Stimulated activated naive B cell treated with anti-CD40 and anti-IgM and Interleukin-4, amounts not matched to agents 10 μg/mL and 1 μg/mL and 100 μg/mL, for 72 hours (primary cell): ENCODE measurements at regions not wholly inside any gene's neighbourhood (a gene's known extent, or its start where the extent isn't known, plus 50 kb on each side); places are given as distances from the start of the nearest gene placed in this dataset.
A peak's percentile ranks its signal among the peaks of the same experiment; 100 is the strongest.

ENCODE experiments used
- ATAC-seq, 2 donors: fragments of 150-1000 bp; cut with Tn5 transposase; replicated peaks; 2 replicates each; pipeline ENCODE4 v1.10.0; 2021; ENCODE audit warnings: moderate library complexity in 1 of 2
- DNase-seq: peaks from one replicate; pipeline ENCODE4 v3.0.0; 2021
- H3K27ac Mint-ChIP-seq: one replicate; pipeline ENCODE4 v1.8.0; 2022; ENCODE audit warnings: mild to moderate bottlenecking, mixed read lengths
- H3K27me3 Mint-ChIP-seq, 2 donors: one replicate each; pipeline ENCODE4 v1.8.0; 2022; ENCODE audit warnings: mixed read lengths in 2 of 2
- H3K36me3 Mint-ChIP-seq, 2 donors: one replicate each; pipeline ENCODE4 v1.8.0; 2022; ENCODE audit warnings: mixed read lengths in 2 of 2, mild to moderate bottlenecking in 1 of 2
- H3K4me1 Mint-ChIP-seq, 2 donors: one replicate each; pipeline ENCODE4 v1.8.0; 2022; ENCODE audit warnings: mixed read lengths in 2 of 2, mild to moderate bottlenecking in 1 of 2
- H3K4me3 Mint-ChIP-seq, 2 donors: one replicate each; pipeline ENCODE4 v1.8.0; 2022; ENCODE audit warnings: mild to moderate bottlenecking in 2 of 2, mixed read lengths in 2 of 2, moderate library complexity in 1 of 2
- H3K9me3 Mint-ChIP-seq, 2 donors: one replicate each; pipeline ENCODE4 v1.8.0; 2022; ENCODE audit warnings: mixed read lengths in 2 of 2, mild to moderate bottlenecking in 1 of 2

GRCh38 chr12:102746963-102747362, 170.1 kb downstream of the PAH start:
- no peak overlapping the region for H3K27ac Mint-ChIP-seq

DNA sequence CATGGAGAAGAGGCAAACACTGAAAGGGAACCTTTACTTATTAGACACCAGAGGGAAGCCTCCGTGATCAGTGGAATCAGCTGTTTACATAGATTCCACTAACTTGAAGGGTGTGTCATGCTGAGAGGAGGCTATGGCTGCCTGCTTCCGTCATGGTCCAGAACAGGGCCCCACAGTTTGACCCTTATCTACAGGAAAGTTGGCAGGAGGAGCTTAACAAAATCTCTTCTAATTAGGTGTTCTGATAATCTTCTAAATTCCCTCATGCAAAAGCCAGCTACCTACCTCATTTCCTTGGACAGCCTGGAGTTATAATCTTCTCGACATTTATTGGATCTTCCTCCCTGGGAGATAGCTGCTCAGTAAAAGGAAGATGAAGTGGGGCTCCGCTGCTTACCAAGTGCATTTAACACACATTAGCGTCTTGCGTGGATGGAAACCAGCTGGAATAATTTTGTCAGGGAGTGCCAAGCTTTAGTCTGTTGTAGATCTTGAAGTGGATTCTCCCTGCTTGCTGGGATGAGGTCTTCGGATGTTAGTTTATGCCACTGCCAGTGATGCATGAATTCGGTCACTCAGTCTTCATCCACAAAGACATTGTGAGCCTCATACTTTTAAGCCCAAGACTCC, 171.0 kb downstream of the PAH start:
- H3K4me1 Mint-ChIP-seq, result peaks cover 0 to 2% of the 10 kb centered on the region in 2 donors
- DNase-seq (no peak), ATAC-seq (no peak)
- H3K36me3 Mint-ChIP-seq, result no peaks in the 10 kb centered on the region
- no peak overlapping the region for H3K4me3 Mint-ChIP-seq
- H3K27me3 Mint-ChIP-seq, result peaks cover 5 to 10% of the 10 kb centered on the region in 2 donors
- peaks cover 5% of the 10 kb centered on the region in 2 donors for H3K9me3 Mint-ChIP-seq
- no peak overlapping the region for H3K27ac Mint-ChIP-seq

More at GRCh38 chr12:102746963-102747362, 170.1 kb downstream of the PAH start:
- Mint-ChIP-seq H3K36me3 (no peaks in the 10 kb centered on the region), H3K27me3 (peaks cover 5 to 15% of the 10 kb centered on the region in 2 donors), H3K4me1 (peaks cover 0 to 2% of the 10 kb centered on the region in 2 donors), H3K4me3 (no peak overlapping the region), H3K9me3 (peaks cover 5% of the 10 kb centered on the region in 2 donors)
- DNase-seq, result no peak
- ATAC-seq, result no peak

GRCh38 chr12:102741196-102741595, 175.8 kb downstream of the PAH start:
- no peak for DNase-seq
- Mint-ChIP-seq H3K27ac (no peak overlapping the region), H3K36me3 (peaks cover 0 to 3% of the 10 kb centered on the region in 2 donors), H3K9me3 (peaks cover 4 to 5% of the 10 kb centered on the region in 2 donors), H3K27me3 (peaks cover 0 to 10% of the 10 kb centered on the region in 2 donors), H3K4me3 (no peak overlapping the region), H3K4me1 (no peaks in the 10 kb centered on the region)
- ATAC-seq, result no peak

- H3K4me3 Mint-ChIP-seq, result no peak overlapping the region
- DNase-seq (no peak), ATAC-seq (no peak)
- peaks cover 5% of the 10 kb centered on the region in 2 donors for H3K9me3 Mint-ChIP-seq
- no peak overlapping the region for H3K27ac Mint-ChIP-seq
- H3K36me3 Mint-ChIP-seq, result peaks cover 0 to 3% of the 10 kb centered on the region in 2 donors
- H3K4me1 Mint-ChIP-seq, result peaks cover under 1 to 2% of the 10 kb centered on the region in 2 donors
- H3K27me3 Mint-ChIP-seq, result peaks cover 0 to 4% of the 10 kb centered on the region in 2 donors
Measured at GRCh38 chr12:102740141-102740955, 176.7 kb downstream of the PAH start.

DNA sequence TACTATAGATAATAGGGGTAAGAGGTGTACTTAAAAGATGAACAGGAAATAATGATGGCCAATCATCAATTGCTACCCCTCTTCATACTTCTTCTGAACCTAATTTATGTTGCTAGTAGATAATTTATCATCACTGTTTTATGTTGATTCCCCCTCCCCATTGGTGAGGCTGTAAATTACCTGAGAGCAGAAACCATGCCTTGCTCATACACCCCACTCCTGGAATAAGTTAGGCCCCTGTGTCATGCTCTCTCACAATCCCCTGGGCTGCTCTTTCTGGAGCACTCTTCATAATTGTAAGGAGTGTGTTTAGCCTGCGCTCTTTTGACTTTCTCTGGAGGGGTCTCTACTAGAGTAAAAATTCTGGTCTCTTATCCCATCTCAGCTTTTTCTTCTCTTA, 180.7 kb downstream of the PAH start:
- Mint-ChIP-seq H3K4me1 (peaks cover 2 to 8% of the 10 kb centered on the region in 2 donors), H3K27ac (no peak overlapping the region), H3K36me3 (peaks cover 0 to 3% of the 10 kb centered on the region in 2 donors), H3K4me3 (no peak overlapping the region), H3K27me3 (no peaks in the 10 kb centered on the region), H3K9me3 (peaks cover 5% of the 10 kb centered on the region in 2 donors)
- ATAC-seq (no peak), DNase-seq (no peak)

DNA sequence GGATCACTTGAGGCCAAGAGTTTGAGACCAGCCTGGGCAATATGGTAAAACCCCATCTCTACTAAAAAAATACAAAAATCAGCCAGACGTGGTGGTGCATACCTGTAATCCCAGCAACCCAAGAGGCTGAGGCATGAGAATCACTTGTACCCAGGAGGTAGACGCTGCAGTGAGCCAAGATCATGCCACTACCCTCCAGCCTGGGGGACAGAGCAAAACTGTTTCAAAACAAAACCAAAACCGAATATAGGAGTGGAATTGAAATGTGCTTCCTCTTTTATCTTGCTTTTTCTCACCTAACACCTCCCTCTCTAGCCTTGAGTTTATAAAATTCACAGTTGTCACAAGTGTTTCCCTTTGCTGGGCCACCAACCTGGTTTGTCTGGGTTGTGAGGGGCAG, 181.9 kb downstream of the PAH start:
- H3K36me3 Mint-ChIP-seq, result peaks cover 0 to 3% of the 10 kb centered on the region in 2 donors
- ATAC-seq (peak; percentile 87 to 90), DNase-seq (peak; percentile 9)
- peak overlapping the region in 1 of 2 donors; percentile 60 for H3K4me3 Mint-ChIP-seq
- H3K9me3 Mint-ChIP-seq, result peaks cover 5 to 6% of the 10 kb centered on the region in 2 donors
- H3K27me3 Mint-ChIP-seq, result no peaks in the 10 kb centered on the region
- peak overlapping the region; percentile 63 for H3K27ac Mint-ChIP-seq
- H3K4me1 Mint-ChIP-seq, result peaks cover 2 to 8% of the 10 kb centered on the region in 2 donors

DNA sequence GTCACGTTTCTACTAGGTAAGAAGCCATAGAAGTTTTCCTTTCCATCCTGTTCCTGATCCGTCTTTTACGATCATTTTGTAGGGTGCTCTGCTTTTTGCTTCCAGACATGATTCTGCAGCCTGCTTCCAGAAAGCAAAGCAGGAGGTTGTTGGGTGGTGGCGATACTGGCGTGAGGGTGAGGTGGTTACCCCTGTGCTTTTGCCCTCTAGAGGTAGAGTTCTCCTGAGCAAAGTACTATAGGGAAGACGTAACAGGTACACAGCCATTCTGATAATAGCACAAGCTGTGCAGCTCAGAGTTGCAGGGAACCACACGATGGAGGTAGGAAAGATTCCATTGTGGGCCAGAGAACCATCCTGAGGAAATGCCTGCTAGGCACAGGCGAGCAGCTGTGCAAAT, 186.0 kb downstream of the PAH start:
- Mint-ChIP-seq H3K9me3 (peaks cover 0 to 1% of the 10 kb centered on the region in 2 donors), H3K4me1 (peaks cover 13 to 35% of the 10 kb centered on the region in 2 donors), H3K4me3 (no peak overlapping the region), H3K27ac (no peak overlapping the region), H3K27me3 (no peaks in the 10 kb centered on the region), H3K36me3 (no peaks in the 10 kb centered on the region)
- DNase-seq, result no peak
- ATAC-seq, result no peak

DNA sequence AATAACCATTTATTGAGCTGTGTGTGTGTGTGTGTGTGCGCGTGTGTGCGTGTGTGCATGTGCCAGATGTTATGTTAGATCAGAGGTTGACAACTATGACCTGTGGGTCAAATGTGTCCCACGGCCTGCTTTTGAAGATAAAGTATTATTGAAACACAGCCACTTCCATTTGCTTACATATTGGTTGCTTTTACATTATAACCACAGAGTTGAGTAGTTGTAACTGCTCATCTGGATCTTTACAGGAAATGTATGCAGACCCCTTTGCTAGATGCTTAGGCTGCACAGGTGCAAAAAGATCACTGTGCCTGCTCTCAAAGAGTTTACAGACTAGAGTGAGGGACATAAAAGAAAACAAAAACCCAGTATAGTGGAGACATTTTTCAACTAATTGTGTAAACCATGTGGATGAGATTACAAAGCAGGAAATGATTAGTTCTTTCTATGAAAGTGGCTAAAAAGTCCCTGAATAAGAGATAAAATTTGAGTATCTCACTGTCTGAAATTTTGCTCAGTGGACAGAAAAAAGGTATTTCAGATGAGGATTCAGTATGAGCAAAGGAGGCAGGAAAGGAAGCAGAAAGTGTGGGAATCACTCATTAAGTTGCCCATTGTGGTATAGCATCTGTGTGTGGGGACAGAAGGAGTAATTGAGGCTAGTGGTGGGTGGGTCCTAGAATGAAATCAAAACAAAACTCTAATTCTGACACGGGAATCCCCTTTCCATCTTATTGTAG, 188.4 kb downstream of the PAH start:
- DNase-seq, result no peak
- H3K4me3 Mint-ChIP-seq, result no peak overlapping the region
- peaks cover 0 to 1% of the 10 kb centered on the region in 2 donors for H3K9me3 Mint-ChIP-seq
- no peak overlapping the region for H3K27ac Mint-ChIP-seq
- ATAC-seq, result peak; percentile 69 to 76
- H3K4me1 Mint-ChIP-seq, result peaks cover 11 to 27% of the 10 kb centered on the region in 2 donors
- no peaks in the 10 kb centered on the region for H3K36me3 Mint-ChIP-seq
- H3K27me3 Mint-ChIP-seq, result no peaks in the 10 kb centered on the region

DNA sequence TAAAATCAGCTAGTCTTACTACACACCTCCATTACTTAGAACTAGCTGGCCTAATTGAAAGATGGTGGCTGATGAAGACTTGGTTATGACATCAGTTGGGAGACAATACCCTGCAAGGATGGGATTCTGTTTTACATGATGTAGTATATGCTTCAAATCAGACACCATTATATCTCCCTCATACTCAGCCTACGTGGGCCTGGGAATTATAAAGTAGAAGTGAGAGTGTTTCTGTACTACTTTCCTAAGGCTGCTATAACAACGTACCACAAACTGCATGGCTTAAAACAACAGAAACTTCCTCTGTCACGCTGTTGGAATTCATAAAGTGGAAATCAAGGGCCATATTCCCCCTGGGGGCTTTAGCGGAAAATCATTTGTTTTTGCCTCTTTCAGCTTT, 190.4 kb downstream of the PAH start:
- H3K4me3 Mint-ChIP-seq, result no peak overlapping the region
- H3K4me1 Mint-ChIP-seq, result peaks cover 11 to 27% of the 10 kb centered on the region in 2 donors
- peaks cover 0 to 1% of the 10 kb centered on the region in 2 donors for H3K9me3 Mint-ChIP-seq
- H3K27ac Mint-ChIP-seq, result no peak overlapping the region
- ATAC-seq, result peak; percentile 64 to 65
- H3K36me3 Mint-ChIP-seq, result no peaks in the 10 kb centered on the region
- DNase-seq, result no peak
- H3K27me3 Mint-ChIP-seq, result peaks cover 0 to 5% of the 10 kb centered on the region in 2 donors

DNA sequence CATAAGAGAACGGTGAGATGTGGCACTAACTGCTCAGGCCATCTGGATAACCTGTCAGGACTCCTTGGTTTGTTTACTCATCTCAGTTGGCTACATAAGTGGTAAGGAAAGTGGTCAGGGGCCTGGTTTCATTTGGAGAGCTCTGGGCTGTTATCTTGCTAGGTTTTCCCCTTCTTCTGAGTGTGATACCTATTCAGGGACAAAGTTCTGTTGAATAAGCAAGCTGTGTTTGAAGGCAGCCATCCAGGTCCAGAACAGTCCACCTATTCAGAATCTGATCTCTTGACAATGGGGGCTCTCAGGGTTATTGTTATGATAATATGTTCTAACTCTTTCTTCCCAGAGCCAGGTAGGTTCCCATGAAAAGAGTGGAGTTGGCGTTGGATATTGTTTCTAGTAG, 194.9 kb downstream of the PAH start:
- Mint-ChIP-seq H3K9me3 (no peaks in the 10 kb centered on the region), H3K27me3 (peaks cover 0 to 5% of the 10 kb centered on the region in 2 donors), H3K4me1 (peaks cover 2 to 8% of the 10 kb centered on the region in 2 donors), H3K27ac (no peak overlapping the region), H3K4me3 (no peak overlapping the region), H3K36me3 (no peaks in the 10 kb centered on the region)
- ATAC-seq, result no peak
- no peak for DNase-seq

GRCh38 chr12:102708108-102708507, 208.9 kb downstream of the PAH start:
- ATAC-seq (no peak), DNase-seq (no peak)
- no peaks in the 10 kb centered on the region for H3K9me3 Mint-ChIP-seq
- H3K27me3 Mint-ChIP-seq, result peaks cover 14 to 20% of the 10 kb centered on the region in 2 donors
- H3K4me1 Mint-ChIP-seq, result no peaks in the 10 kb centered on the region
- H3K27ac Mint-ChIP-seq, result no peak overlapping the region
- no peak overlapping the region for H3K4me3 Mint-ChIP-seq
- H3K36me3 Mint-ChIP-seq, result no peaks in the 10 kb centered on the region

DNA sequence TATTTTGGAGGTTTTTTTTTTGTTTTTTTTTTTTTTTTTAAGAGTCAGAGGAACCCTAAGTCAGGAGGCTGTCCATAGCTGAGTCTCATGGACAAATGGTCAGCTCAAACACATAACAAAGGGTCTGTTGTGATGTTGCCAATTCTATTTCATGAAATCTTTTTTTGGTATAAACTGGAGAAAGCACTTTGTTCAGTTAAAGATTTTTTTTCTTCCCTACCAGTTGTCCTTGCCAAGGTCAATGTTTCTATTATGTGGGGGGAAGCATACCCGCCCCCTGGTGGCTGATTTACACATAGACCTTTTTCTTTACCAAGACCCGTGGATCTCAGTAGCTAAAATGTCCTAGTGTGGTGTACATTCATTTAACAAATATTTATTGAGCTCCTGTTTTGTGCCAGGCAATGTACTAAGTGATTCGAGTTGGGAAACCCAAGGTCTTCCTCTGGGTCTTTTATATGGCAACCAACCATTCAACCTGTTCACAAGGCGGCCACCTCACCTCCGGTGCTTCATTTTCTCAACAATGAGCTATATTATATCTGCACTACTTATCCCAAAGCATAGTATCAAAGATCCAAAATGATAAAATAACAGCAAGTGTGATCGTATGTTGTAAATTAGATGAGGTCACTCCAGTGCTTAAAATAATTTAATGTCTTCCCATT, 214.5 kb downstream of the PAH start:
- Mint-ChIP-seq H3K27ac (no peak overlapping the region), H3K27me3 (peaks cover 19 to 23% of the 10 kb centered on the region in 2 donors), H3K4me3 (no peak overlapping the region), H3K4me1 (no peaks in the 10 kb centered on the region), H3K36me3 (no peaks in the 10 kb centered on the region), H3K9me3 (no peaks in the 10 kb centered on the region)
- DNase-seq (no peak), ATAC-seq (peak; percentile 42 to 73)

DNA sequence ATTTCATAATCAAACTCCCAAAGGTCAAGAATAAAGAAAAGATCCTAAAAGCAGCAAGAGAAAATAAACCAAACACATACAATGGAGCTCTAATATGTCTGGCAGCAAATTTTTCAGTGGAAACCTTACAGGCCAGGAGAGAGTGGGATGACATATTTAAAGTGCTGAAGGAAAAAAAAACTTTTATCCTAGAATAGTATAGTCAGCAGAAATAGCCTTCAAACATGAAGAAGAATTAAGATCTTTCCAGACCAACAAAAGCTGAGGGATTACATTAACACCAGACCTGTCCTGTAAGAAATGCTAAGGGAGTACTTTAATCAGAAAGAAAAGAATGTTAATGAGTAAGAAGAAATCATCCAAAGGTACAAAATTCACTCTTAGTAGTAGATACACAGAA, 215.7 kb upstream of the IGF1 start:
- Mint-ChIP-seq H3K27ac (no peak overlapping the region), H3K36me3 (no peaks in the 10 kb centered on the region), H3K9me3 (peaks cover 3 to 16% of the 10 kb centered on the region in 2 donors), H3K4me3 (no peak overlapping the region), H3K4me1 (no peaks in the 10 kb centered on the region), H3K27me3 (peaks cover 34 to 41% of the 10 kb centered on the region in 2 donors)
- ATAC-seq (no peak), DNase-seq (no peak)

DNA sequence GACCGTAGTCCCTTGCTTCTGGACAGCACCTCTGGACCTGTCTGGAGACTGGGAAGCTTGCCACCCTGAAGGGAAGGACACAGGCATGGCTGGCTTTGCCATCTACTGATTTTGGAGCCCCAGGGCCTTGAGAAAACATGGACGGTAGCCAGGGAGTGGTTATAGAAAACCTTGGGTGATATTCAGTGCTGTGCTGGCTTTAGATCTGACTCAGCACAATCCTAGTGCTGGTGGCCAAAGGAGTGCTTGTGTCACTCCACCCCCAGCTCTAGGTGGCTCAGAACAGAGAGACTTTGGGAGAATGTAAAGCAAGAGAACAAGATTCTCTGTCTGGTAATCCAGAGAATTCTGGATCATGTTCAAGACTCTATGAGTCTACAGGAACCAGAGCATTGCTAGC, 214.5 kb upstream of the IGF1 start:
- Mint-ChIP-seq H3K4me1 (no peaks in the 10 kb centered on the region), H3K4me3 (no peak overlapping the region), H3K36me3 (no peaks in the 10 kb centered on the region), H3K27ac (no peak overlapping the region), H3K9me3 (peaks cover 3 to 16% of the 10 kb centered on the region in 2 donors), H3K27me3 (peaks cover 34 to 43% of the 10 kb centered on the region in 2 donors)
- DNase-seq, result no peak
- ATAC-seq, result no peak
